ENCODE measurements at regions not wholly inside any gene's neighbourhood (a gene's known extent, or its start where the extent isn't known, plus 50 kb on each side); places are given as distances from the start of the nearest gene placed in this dataset.

DNA sequence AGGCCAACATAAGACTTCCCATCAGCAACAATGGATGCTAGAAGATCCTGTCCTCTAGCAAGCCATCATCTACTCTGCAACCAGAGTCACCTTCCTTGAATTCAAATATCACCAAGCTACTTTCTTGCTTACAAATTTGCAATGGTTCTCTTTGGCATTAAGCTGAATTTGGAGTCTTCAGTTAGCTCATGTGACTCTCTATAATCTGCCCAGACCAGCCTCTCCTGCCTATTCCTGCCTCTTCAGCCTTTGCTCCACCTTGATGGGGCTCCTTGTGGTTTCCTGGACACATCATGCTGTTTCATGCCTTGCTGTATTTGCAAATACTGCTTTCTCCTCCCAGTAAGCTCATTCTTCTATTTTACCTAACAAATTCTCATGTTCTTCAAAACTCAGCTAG lies 82.3 kb downstream of the RASSF10 start:
- TF ChIP-seq POLR2A (IDR thresholded peaks at IDR 0.05) (no peak), EP300 (IDR thresholded peaks at IDR 0.05) (no peak)
- TF ChIP-seq, protein P1, sequence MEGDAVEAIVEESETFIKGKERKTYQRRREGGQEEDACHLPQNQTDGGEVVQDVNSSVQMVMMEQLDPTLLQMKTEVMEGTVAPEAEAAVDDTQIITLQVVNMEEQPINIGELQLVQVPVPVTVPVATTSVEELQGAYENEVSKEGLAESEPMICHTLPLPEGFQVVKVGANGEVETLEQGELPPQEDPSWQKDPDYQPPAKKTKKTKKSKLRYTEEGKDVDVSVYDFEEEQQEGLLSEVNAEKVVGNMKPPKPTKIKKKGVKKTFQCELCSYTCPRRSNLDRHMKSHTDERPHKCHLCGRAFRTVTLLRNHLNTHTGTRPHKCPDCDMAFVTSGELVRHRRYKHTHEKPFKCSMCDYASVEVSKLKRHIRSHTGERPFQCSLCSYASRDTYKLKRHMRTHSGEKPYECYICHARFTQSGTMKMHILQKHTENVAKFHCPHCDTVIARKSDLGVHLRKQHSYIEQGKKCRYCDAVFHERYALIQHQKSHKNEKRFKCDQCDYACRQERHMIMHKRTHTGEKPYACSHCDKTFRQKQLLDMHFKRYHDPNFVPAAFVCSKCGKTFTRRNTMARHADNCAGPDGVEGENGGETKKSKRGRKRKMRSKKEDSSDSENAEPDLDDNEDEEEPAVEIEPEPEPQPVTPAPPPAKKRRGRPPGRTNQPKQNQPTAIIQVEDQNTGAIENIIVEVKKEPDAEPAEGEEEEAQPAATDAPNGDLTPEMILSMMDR (IDR thresholded peaks at IDR 0.05) = no peak
